ENCODE measurements at regions not wholly inside any gene's neighbourhood (a gene's known extent, or its start where the extent isn't known, plus 50 kb on each side); places are given as distances from the start of the nearest gene placed in this dataset.

DNA sequence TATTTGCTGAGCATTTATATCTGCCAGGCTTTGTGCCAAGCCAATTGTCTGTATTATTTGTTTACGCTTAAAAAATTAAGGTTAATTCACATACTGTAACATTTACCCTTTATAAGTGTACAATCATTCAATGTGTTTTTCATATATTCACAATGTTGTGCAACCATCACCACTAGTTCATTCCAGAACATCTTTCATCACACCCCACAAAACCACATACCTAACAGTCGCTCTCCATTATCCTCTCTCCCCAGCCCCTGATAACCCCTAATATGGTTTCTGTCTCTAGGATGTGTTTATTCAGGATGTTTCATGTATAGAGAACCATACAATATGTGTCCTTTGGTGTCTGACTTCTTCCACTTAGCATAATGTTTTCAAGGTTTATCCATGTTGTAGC, 234.1 kb downstream of the INSIG2 start:
- DNase-seq (ENCODE audit: low read depth in 2 of 2), result no peak

DNA sequence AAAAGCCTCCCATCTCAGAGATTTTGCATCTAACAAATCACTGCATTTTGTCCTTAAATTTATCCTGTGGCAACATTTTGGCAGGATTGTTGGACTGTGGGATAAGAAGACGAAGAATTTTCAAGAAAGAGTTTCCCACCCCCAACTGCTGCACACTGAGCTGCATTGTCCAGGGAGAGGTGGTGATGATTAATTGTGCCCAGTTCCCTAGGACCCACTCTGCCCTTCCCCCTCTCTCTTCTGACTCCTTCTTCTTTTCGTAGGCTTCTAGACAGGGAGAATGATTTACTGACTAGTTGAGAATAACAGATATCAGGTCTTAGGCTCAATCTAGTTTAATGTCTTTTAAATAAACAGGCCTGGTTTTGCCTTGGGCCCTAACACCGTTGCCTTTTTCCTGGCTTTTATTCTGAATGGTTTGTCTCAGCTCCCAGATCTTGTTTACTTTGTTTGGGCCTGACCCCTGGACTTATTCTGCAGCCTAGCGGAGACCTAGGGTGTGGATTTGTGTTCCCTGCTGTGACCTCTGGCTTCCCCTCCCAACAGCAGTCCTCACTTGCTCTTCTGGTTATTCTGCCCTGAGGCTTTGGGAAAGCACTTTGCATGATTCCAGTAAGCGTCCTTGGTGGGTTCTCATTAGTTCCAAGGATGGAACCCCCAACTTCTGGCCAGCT, 233.3 kb downstream of the INSIG2 start:
- DNase-seq (ENCODE audit: low read depth in 2 of 2), result no peak

DNA sequence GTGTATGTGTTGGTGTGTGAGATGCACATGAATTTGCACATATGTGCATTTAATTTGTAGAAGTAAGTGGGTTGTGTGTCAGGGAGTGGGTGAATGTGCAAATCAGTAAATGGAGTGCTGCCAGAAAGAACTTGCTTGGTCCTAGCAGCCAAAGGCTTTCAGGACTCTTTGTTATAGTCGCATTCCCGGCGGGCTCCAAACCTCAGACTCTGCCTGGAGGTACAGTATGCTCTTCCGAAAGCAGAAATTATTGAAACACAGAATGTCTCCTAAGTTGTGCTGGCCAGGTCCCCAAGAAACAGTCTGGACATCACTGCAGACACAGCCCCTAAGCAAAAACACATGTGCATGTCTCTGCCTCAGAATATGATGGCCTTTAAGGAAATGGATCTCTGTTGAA, 232.4 kb downstream of the INSIG2 start:
- no peak for DNase-seq (ENCODE audit: low read depth in 2 of 2)

DNA sequence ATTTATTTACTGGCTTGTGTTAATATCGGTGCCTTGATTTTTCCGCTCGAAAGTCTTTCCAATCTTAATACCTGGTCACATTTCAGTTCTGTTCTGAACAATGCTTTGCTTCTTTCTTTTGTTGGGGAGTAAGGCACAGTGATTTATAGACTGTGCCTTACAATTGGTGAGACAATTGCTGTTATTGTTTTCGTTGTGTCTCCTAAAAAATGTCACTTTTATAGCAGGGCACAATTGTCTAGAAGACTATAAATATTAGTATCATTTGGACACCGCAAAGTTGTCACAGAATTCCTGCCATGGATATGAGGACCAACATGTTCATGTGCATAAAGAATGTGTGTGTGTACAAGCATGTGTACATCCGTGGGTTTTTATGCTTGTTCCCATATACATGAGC, 231.9 kb downstream of the INSIG2 start:
- DNase-seq (ENCODE audit: low read depth in 2 of 2), result no peak

DNA sequence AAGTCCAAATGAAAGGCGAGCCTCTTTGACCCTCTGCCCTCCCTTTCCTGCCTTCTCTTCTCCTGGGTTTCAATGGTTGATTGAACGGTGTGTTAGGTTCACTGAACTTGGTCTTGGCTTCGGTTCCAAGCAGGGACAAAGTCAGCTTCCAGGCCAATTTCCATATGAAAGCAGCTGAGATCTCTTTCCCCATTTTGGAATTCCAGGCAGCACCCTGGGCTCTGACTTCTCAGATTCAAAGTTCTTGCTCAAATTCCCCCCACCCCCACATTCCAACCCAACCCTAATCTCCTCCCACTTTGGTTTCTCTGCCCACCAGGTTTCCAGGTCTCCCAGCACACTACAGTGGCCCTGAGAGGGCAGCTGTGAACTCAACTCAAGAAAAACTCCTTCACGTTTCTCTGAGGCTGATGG, 231.0 kb downstream of the INSIG2 start:
- no peak for DNase-seq (ENCODE audit: low read depth in 2 of 2)

DNA sequence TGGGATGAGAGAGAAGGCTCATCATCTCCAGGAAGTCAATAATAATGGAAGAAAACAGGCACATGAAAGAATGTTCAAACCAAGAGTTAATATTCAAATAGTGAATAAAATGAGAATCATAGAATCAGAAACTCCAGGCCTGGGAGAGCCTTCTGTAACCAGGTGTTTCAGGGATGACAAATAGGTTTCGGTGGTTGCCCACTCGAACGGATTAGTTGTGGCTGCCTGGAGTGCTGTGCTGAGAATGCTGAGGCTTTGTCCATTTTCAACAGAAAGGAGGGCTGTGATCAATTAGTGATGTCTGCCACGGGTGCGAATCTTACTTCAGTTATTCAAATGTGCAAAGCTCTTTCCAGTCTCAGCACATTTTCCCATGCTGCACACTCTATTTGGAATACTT, 227.3 kb downstream of the INSIG2 start:
- DNase-seq (ENCODE audit: low read depth in 2 of 2), result no peak

DNA sequence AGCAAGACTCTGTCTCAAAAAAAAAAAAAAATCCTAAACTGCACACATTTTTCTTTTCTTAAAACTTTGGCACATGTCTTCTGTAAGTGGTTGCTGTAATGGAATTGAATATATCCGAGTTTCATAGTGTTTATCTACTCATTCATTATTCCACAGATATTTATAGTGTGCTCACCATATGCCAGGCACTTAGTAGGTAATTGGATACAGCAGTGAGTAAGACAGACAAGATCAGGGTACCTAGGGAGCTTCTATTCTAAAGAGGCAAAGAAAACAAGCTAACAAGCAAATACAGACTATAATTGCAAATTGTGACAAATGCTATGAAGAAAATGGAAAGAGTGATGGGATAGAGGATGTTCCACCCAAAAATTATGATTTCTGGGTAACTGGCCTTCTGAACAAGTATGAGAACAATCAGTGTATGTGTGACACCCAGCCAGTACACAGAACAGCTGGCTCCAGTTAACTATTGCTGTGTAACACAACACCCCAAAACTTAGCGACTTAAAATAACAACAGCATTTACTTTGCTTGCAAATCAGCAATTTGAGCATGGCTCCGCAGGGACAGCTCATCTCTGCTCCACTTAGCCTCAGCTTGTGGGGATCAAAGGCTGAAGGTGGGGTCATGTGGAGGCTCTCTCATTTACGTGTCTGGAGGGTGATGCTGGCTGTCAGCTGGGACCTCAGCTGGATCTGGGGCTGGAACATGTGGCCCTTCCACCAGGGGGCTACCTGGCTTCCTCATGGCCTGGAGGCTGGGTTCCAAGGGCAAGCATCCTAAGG, 224.9 kb downstream of the INSIG2 start:
- DNase-seq (ENCODE audit: low read depth in 2 of 2), result no peak

DNA sequence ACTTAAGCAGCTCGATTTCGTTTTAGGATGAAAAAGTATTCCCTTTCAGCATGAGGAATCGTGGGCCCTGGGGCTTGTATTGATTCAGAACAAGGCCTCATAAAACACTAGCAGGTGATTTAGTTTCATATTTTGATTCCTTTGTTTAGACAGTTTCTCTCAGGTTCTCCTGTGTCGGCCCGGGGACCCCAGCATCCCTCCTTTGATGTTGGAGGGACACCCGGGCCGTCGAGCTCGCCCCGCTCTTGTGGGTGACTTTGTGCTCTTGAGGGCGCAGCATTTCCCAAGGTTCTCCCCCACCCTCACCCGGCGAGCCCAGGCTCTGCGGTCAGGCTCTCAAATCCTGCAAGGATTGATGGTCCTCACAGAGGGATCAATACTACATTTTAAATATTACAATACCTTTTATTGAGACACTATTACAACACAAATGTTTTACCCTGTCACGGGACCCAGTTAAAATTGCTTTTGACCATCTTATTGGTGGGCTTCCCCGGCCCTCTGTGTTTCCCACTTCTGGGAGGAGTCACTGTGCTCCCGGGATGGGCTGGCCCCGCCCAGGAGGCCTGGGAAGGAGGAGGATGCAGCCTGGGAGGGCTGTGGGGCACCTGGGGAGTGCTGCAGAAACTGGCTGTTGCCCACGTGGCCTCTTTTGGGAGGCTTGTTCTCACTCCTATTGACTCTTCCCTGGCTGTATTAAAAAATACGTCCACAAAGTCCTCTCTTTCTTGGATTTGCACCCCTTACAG, 222.6 kb downstream of the INSIG2 start:
- DNase-seq (ENCODE audit: low read depth in 2 of 2), result no peak

DNA sequence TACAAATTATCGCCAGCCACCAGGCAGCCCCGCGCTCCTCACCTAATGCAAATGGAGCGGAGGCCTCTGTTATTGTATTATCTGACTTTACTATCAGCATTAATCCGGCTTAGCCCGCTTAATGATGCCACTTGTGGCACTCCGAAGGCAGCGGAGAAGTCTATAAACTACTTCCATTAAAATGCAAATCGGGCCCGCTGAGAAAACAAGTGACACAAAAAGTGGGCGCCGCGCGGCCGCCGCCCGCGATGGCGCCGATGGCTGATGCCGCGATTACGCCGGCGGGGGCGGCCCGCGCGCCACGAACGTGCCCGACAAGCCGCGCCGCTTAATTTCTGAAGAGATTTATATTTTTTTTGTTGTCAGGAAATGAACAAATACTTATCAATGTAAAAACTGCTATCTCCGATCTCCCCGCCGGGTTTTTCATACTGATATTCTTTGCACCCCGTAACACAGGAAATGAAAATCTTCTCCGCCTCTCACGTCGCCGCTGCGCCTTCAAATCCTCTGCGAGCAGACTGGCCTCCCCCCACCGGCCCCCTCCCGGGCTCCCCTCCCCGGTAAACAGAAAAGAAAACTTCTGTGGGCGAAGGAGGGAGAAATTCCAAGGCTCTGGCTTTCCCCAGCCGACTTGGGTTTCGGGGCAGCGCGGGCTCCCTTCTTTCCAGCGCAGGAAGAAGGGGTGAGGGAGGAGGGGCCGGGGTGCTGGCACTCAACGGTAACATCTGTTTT, 221.8 kb downstream of the INSIG2 start:
- peak; percentile 36 to 41 for DNase-seq (ENCODE audit: low read depth in 2 of 2)

DNA sequence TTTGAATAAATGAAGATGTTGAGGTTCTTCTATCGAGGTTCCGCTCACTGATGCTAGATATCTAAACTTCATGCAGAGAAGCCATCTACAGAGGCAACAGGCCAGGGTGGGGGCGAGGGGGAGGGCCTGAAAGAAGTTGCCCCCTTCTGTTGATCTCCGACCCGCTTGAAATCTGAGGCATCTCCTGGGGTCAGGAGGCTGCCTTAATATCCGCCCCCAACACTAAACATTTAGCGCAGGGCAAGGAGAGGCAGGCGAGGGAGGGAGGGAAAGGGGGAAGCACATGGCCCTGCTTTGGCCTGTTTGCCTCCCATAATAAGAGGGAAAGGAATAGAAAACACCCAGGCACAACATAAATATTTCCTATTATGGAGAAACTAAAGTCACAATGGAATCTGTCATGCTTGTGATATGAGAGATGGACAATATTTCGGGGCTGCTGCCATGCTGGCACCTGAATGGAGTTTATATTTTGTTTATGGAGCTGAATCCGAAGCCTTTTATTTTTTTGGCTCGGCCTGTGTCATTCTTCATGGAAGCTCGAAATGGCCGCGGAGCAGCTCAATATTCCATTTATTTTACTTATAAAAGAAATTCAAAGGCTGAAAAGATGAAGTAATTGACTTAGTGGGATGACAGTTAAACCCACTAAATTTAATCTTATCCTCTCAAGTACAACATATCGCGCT, 221.1 kb downstream of the INSIG2 start:
- DNase-seq (ENCODE audit: low read depth in 2 of 2), result no peak

DNA sequence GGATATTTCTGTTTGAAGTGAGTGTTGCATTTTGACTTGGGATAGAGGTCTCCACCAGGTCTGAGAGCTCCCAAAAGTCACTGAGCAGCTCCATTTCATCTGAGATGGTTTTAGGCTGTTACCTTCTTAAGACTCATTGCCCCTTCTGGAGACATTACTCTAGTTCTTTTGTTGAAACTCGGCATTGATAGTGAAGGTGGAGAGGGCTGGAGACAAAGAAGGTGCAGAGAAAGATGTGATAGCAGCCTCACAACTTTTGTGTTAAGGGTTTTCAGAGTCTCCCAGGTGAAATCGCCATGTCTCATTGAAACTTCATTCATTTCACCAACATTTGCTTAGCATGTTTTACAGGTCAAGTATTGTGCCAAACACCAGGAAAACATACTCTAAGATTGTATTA, 219.6 kb downstream of the INSIG2 start:
- no peak for DNase-seq (ENCODE audit: low read depth in 2 of 2)

DNA sequence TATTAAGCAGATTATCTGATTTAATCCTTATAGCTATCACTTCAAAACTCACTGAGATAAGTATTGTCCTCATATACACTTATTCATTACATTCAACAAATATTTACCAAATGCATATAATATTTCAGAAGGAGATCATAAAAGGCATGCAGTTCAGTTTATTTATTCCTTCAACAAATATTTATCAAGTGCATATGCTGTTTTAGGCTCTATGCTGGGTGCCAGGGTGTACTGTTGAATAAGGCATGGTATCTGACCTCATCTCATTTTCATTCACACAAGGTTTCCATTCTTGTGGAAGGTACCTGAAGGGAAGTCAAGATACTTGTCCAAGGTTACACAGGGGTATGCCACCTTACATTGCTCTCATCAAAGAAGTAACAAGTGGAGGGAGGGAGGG, 213.0 kb downstream of the INSIG2 start:
- DNase-seq (ENCODE audit: low read depth in 2 of 2), result no peak

DNA sequence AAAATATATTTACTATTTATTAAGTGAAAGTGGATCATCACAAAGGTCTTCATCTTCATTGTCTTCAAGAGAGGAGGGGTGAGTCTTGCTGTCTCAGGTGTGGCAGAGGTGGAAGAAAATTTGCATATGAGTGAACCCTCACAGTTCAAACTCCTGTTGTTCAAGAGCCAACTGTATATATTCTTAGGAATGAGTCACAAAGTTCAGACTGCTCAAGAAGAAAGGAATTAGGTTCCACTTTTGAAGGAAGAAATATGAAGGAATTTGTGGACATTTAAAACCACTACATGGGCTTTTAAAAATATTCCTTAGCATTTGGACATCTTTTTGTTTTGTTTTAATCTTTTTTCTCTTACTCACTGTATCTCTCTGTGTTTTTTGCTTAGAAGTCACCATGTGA, 212.6 kb downstream of the INSIG2 start:
- no peak for DNase-seq (ENCODE audit: low read depth in 2 of 2)

DNA sequence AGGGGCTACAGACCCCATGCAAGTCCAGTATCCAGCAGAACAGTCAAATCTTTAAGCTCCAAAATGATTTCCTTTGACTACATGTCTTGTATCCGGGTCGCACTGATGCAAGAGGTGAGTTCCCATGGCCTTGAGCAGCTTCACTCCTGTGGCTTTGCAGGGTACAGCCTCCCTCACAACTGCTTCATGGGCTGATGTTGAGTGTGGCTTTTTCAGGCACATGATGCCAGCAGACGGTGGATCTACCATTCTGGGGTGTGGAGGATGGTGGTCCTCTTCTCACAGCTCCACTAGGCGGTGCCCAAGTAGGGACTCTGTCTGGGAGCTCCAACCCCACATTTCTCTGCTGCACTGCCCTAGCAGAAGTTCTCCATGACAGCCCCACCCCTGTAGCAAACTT, 208.4 kb downstream of the INSIG2 start:
- DNase-seq (ENCODE audit: low read depth in 2 of 2), result no peak

DNA sequence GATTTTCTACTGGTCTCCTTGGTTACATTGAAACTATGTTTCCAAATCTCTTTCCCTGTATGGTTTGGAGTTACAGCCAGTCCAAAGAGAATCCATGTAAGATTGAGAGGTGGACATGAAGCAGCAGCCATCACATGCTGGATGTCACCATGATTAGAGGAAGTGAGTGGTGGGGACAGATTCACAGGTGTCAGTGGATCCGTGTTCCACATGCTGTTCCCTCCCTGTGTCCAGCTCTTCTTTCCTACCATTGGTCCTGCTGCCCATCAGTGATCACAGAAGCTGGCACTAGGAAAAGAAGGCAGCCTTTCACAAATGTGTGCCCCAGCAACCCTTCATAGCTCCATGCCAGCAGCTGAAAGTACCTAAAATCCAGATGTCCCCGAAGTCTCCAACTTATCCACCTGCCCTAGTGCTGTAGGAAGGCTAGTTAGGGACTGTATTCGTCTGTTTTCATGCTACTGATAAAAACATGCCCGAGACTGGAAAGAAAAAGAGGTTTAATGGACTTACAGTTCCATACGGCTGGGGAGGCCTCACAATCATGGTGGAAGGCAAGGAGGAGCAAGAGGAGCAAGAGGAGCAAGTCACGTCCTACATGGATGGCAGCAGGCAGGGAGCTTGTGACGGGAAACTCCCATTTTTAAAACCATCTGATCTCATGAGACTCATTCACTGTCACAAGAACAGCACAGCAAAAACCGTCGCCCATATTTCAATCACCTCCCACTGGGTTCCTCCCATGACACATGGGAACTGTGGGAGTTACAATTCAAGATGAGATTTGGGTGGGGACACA, 207.5 kb downstream of the INSIG2 start:
- DNase-seq (ENCODE audit: low read depth in 2 of 2), result no peak

DNA sequence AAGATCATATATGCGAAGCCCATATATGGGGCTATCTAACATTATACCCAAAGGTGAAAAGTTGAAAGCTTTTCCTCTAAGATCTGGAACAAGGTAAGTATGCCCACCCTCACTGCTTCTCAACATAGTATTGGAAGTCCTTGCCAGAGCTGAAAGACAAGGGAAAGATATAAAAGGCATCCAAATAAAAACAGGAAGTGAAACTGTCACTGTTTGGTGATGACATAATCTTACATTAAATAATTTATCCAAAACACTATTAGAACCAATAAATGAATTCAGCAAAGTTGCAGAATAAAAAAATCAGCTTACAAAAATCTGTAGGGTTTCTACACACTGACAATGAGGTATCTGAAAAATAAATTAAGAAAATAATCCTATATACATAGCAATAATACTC, 205.8 kb downstream of the INSIG2 start:
- DNase-seq (ENCODE audit: low read depth in 2 of 2), result no peak

DNA sequence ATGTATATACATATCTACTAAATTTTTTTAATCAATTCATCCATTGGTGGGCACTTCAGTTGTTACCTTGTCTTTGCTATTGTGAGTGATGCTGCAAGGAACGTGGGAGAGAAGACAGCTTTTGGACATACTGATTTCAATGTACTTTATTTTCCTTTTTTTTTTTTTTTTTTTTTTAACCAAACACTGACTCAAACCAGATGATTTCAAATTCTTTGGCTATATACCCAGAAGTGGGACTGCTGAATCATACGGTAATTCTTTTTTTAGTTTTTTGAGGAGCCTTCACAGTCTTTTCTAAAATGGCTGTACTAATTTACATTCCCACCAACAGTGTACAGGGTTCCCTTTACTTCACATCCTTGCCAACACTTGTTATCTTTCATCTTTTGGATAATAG, 204.7 kb downstream of the INSIG2 start:
- DNase-seq (ENCODE audit: low read depth in 2 of 2), result no peak

DNA sequence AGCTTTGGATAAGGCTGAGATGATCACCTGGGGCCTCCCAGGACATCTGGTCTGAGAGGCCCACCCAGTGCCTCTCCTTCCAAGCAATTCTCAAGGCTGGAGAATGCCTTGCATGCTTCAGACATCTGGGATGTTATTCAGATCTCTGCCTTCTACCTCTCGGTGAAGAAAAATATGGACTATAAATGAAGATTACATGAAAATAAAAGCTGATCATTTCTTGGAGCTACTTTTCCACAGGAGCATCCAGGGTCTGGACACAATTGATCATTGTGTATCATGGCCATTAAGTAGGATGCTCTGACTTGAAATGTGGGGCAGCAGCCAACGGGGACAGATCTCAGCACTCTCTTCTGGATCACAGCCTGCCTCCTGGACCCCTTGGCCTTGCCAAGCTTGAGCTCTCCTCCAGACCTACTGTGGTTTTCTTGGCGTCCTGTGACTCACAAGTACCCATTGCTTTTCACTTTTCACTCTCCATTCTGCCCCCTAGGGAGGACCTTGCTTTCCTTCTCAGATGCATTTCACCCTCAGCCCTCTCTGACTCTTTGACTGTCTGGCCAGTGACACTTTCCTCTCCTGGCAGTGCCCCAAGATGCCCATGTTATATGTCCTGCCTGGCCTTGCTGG, 203.1 kb downstream of the INSIG2 start:
- DNase-seq (ENCODE audit: low read depth in 2 of 2), result no peak

DNA sequence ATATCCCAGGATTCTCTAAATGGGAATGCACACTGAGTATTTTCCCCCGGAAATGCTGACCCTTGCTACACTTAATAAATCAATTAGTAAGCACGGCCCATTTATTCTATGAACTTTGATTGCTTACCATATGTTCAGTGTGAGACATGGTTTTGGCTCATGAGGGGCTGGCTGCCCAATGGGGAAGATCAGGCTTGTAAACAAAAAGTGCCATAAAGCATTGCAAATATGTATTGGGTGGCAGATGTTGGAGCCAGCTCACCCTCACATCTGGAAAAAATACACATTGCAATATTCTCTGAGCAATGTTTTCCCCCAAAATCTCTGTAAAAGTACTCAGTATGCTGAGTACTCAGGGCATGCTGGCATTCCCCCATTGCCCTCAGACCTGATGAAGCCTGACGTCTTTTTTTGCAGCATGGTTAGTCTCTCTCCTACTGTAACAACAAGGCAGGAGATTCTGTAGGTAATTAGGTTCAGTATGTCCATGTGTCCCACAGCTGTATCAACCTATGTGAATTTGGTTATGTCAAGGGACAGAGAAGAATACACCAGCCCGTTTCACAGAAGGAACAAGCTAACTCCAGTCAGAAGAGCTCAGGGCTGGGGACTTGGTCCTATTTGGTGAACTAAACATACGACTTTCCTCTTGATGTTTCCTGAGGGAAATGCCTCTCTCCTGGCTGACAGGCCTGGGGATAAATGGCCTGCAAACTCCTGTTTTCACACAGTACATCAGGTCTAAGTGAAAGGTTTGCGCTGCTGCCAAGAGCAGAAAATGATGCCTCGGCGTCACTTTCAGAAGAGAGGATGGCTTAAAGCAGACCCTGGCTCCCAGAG, 202.4 kb downstream of the INSIG2 start:
- DNase-seq (ENCODE audit: low read depth in 2 of 2), result no peak

Data from stimulated activated CD8-positive, alpha-beta memory T cell treated with anti-CD3 and anti-CD28 coated beads, Interleukin-15, amount 100 ng/mL, for 48 hours (primary cell).